EL (cell line): ENCODE measurements at regions not wholly inside any gene's neighbourhood (a gene's known extent, or its start where the extent isn't known, plus 50 kb on each side); places are given as distances from the start of the nearest gene placed in this dataset.

ENCODE experiments used
- DNase-seq: peaks from one replicate; pipeline ENCODE4 v3.0.0-alpha.2; 2016

DNA sequence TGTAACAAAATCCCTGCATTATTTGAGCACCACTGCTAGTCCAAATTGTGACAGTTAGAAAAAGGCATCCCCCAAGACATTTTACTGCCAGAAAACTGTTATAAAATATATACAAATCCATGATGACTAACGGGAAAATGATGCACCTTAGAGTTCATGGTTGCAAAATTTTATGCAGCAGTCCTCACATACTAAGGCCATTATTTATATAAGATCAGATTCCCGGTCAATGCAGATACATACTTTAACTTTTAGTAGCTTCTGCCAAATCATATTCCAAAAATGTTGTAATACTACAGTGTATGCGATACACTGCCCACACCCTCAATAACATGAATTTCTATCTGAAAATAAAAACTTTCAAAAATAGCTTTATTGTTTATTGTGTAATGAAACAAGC lies 239.9 kb upstream of the ZNF32 start:
- DNase-seq, result peak; percentile 95

DNA sequence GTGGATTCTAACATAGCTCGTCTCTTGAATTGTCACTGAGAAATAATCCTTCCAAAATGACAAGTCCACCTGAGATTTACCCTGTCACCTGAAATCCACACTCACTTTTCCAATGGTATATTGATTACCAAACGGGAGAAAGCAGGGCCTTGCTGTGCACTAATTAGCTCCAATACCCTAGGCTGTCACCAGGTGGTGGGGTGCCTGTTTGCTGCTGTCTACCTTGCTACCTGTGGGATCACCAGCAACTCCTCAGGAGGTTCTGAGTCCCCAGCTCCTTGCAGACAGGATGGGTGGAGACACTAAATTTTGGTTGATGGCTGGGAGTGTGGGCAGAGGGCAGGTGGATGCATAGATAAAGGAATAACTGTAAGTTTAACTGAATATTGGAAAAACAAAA lies 237.2 kb upstream of the ZNF32 start:
- DNase-seq, result no peak

DNA sequence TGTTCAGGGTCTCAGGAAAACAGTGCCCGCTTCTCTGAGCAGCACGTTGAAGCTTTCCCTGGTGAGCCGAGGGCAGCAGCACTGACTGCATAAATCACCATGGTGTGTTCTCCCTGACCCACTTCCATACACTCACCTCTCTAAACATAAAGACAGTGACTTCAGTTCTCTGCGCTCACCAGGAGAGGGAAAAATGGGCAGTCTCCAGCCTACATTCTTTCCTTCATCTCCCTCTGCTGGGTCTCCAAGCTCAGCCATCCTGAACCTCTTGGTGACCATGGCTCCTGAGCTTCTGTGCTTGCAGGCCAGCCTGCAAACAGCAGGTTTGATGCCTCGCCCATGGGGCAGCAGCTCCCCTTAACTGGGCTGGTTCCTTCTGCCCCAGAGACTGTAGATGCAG lies 236.6 kb upstream of the ZNF32 start:
- DNase-seq, result no peak

DNA sequence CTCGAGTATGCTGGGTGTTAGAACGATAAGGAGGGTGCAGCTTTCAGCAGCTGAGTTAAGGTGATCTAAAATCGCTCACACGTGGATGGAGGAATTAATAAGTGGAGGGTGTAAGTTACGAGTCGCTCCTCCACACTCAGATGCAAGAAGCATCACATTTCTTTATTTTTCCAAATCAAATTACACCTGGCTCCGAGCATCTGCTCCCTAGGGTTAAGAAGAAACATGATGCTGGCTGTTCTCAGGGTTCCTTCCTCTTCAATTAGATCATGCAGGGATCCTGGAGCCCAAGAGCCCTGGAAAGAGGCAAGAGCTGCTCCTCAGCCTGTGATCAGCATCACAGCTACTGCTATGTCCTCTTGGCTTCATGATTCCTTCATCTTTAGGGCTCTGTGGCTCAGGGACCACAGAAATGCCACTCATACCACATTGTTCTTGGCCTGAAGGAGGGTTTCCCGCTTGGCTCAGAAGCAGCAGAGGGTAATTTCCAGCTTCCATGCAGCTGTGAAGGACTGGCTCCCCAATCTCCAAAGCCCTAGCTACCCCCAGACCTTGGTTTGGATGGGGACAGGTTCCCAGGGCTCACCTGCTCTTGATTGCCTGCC lies 235.9 kb upstream of the ZNF32 start:
- no peak for DNase-seq

DNA sequence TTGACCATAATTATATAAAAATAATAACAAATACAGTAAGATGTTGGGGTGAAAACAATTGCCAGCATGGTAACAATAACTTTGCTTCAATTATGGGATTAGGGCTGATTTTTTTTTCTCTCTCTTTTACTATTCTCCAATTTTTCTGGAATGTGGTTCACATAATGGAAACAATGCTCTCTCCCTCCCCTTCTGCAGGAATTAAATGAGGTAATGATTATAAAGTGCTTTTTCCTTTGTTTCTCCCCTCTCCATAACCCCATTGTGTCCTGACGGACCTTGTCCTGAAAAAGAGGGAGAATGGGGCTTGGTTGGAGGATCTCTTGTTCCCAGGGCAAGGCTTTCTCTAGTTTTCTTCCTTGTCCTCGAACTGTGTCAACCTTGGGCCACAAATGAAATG lies 234.0 kb upstream of the ZNF32 start:
- DNase-seq, result no peak

DNA sequence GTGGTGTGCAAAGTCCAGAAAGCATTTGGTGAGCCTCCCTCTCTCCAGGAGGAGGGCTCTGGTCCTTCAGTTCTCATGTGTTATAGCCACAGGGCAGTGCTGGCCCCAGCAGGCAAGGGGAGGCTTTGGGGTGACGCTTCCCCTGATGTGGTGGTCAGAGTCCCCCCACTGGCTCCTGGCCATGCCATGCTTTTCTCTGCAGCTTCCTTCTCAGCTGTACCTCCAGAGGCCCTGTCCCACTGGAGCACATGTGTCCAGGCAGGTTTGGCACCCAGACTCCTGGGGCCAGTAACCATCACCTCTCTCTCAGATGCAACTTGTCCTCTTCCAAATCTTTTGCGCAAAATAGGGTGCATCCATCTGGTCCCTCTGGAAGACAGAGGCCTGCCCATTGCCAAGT lies 233.0 kb upstream of the ZNF32 start:
- no peak for DNase-seq

DNA sequence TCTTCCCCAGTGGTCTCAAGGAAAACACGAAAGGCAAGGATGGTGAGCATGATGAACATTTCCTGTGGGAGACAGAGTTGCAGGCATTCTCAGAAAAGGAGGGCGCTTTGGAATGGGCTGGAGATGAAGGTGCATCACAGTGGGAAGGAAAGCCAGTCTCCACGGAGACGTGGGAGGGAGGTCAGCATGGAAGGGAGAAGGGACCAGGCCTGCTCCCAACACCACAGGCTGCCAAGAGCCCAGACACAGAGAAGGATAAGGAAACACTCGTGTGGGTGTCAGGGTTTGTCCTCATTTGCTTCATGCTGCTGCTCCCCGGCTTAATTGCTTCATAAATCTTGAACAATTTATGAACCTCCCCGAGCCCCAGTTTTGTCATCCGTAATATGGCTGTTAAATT lies 231.5 kb upstream of the ZNF32 start:
- DNase-seq, result no peak

DNA sequence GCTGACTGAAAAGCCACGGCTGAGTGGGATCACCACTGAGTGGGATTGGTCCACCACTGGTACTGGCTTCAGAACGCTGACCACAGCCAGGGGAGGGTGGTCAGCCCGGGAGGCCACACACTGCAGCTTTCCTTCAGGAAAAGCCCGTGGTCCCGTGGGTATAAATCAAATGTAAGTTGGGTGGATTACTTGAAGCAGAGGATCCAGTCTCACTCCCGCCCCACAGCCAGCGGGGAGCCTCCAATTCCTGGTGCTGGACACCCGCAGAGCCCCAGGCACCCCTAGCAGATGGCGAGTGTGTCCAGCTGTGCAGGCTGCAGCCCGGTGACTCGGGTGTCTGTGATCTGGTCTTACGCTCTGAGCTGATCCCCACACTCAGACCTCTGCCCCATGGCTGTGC lies 231.1 kb upstream of the ZNF32 start:
- DNase-seq, result no peak

DNA sequence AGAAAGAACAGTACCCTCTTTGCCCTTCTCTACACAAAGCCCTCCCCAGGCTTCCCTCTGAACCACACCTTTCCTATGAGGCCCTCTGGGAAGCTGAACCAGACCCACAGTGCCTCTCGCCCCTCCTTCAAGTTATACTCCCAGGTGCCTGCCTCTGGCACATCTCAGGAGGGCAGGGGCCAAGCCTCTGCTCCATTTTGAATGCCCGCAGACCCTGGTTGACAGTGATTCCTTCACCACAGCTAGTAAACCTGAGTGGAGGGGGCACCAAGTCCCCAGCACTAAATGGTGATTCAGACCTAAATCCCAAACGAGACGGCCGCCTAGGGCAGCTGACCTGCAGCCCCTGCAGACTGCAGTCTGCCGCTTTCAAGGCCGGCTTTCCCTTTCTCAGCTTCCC lies 230.5 kb upstream of the ZNF32 start:
- DNase-seq, result no peak

DNA sequence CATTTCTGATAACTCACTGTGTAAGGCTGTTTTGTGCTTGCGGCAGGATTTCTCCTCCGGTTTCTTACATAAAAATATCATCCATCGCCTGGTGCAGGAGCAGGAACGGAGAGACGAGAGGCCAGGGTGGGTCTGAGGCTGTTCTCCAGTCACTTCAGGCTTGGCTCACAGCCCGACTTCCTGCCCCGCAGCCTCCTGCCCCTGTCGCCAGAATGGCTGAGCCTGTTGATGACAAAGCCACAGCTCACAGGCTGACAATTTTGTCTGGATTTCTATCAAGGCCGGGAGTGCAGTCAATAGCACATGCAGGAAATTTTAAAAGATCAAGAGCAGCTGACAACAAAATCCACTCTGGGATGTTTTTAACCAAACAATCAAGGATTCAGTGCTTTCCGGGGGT lies 229.7 kb upstream of the ZNF32 start:
- peak; percentile 51 for DNase-seq

DNA sequence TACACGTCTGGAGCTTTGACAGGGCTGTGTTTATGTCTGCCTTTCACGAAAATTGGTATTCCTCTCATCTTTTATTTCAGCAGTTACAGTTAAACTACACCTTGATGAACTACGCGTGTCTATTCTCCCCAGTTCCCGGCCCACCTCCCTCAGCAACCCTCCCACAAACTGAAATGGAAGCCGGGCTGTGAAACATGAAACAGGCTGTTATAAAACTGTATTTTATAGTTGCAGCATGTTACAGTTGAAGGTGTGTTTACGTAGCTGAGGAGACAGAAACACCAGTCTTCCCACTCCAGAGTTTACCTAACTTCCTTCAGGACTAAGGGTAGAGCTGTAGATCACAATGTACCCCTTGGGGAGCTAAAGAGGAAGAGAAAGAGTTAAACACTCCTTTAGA lies 228.3 kb upstream of the ZNF32 start:
- DNase-seq, result no peak

DNA sequence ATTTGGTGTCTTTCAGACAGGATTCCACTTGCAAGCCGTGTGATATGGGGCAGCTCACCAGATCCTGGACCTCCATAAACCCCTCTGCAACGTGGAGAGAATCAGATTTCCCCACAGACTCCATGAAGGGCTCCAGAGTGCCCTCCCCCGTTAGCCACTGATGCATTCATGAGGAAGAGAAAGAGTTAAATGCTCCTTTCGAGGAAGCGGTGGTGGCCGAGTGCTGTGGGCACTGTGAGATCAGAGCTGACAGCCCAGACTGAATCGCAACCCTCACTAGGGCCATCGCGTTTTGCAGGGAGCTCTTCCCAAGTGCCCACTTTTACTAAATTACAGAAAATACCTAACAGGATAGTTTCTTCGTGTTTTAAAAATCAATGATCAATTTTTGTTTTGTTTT lies 226.3 kb upstream of the ZNF32 start:
- no peak for DNase-seq

DNA sequence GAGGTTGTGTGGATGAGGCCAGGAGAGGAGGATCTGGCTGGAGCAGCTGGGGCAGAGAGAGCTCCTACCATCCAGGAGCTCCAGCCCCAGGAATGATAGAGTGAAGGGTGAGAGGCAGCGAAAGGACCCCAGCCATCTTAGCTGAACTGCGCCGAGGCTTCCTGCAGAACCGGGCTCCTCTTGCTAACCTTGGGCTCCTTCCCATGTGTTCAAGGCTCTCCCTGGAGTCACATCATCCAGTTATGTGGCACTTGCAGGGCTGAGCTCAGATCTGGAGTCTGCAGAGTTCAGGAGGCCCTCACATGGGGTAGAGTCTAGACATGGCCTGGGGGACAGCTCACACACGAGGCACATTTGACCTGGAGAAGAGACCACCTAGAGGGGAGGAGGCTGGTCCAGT lies 225.0 kb upstream of the ZNF32 start:
- no peak for DNase-seq

DNA sequence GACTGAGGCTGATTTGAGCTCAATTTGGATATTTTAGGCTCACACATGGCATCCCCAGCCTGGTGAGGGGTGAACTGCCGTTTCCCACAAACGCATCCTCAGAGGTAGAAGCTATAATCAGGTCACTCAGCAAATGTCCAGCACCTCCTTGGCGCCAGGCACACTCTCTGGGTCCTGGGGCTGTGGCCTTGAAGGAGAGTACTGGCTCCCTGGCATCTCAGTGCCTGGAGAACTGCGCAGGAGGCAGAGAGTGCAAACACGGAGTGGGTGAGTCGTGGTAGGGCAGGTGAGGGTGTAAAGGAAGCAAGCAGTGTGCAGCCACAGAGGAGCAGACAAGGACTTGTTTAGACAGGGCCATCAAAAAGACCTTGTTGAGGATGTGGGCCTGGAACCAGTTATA lies 224.0 kb upstream of the ZNF32 start:
- DNase-seq, result no peak

DNA sequence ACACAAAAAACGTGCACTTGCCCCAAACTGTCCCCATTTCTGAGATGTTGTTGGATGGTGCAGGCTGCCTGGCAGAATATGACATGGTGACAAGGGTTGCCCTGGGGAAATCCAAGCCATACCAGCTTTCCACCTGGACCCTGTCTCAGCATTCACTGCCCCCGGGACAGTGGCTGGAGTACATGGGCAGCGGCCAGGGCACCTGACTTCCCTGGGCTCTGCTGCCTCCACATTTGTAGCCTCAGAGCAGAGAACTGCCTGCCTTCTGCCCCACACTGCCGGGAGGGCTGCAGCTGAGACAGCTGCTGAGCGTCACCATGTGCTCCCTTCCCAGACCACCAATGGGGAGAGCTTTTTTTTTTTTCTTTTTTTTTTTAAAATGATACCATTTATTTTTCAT lies 222.9 kb upstream of the ZNF32 start:
- no peak for DNase-seq

DNA sequence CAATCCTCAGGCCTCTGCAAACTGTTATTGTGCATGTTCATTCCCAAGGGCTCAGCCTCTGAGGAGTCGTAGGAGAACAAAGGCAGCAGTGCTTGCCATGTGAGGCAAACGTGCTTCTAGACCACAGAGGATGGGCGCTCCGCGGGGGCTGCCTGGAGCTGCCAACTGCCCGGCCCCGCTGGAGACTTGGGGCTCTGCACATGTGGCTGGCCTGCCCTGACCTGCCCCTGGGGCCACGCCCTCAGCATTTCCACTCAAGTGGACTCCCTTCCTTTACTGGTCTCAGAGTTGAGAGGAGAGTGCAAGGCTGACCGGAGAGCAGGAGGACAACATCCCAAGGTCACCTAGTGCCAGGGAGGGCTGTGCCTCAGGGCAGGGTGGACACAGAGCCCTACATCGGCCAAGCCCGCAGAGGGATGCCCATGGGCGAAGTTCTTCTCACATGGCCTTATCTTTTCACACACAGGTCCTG lies 222.3 kb upstream of the ZNF32 start:
- DNase-seq, result no peak

DNA sequence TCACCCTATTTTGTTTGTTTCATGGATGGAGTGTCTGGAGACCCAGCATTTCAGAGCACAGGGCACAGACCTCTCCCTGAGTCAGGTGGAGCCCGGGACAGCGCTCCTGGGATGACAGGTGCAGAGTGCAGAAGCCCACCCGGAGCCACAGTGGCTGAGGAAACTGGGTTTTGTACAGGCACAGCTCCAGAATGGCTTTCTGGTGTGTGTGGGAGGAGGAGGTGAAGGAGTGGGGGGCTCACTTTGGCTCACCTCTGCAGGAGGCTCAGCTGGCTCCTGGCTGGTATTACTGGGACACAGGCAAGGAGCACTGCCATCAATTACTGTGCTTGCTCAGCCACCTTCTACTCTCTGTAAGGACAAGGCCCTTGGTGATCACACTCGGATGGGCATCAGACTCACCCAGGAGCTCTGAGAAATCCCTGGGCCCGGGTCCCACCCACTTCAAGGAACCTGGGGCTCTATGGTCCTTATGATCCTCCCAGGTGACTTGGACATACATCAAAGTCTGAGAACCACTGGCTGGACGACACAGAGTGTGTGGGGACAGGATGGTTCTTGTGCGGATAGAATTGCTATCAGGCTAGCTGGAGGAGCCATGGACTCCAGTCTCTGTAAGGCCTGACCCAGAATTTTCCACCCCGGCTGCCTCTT lies 221.1 kb upstream of the ZNF32 start:
- no peak for DNase-seq

DNA sequence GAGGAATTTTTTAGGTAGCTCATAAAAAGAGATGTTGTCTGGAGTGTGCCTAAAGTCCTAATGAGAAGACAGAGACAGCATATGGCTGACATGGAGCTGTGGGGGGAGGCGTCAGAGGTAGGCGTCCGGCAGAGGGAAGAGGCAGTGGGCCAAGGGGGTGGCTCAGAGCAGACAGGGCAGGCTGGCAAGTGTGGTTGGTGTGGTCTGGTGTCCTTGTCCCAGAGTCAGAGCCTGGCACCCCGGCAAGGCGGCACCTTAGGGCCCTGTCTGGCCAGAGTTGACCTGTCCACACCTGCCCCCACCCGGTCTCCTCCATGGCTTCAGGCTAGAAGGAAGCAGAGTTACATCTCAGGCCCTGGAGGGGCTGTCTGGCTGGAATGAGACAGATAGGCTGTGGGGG lies 220.3 kb upstream of the ZNF32 start:
- DNase-seq, result no peak

DNA sequence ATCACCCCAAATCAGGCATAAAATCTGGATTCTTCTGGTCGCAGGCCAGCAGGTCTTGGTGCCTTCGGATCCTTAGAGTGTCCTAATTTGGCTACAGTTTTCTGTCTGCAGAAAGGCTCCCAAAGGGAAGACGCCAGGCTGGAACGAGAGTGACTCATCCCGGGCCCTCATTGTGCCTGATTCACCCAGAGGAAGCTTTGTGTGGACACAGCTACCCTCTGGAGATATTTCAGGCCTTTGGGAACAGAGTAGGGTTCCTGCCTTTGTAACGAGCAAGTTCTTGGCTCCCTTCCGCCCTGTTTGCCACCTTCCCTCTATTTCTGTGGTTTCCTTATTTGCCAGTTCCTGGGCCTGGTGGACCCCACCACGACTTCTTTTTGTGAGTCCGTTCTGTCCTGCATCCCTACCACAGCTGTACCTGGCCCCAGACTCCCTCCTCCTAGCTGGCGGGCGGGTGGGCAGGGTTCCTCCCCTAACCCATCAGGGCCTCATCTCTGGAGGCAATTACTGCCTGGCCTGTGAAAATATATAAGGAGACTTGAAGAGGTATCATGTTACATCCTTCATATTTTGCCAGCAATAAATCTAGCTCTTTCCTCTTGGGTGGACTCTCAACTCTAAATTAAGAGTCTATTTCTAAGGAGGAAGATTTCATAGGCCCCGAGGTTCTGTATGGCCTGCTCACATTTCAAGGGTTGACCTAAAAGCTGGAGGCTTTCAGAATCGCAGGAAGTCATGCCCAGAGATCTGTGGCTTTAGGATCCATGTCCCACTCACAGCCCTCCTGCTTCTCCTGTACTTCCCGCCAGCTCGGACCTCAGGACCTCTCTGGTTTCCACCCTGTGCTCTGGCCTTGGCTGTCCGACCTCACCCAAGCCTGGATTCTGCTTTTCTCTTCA lies 219.2 kb upstream of the ZNF32 start:
- peak; percentile 96 for DNase-seq

DNA sequence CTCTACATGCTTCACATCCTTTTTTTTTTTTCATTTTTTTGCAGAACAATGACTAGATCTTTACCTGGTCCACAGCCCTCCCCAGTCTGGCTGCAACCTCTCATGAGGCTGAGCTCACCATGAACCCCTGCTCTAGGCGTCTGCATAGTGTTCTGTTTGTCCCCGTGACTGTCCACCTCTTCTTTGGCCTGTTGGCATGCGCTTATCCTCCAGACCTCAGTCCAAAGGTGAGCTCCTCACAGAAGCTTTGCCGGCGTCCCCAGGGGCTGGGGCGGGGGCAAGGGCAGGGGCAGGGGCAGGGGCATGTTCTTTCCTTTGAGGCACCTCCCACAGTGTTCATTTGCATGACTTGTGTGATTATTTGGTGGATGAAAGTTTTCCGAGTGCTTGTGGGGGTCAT lies 218.4 kb upstream of the ZNF32 start:
- no peak for DNase-seq

DNA sequence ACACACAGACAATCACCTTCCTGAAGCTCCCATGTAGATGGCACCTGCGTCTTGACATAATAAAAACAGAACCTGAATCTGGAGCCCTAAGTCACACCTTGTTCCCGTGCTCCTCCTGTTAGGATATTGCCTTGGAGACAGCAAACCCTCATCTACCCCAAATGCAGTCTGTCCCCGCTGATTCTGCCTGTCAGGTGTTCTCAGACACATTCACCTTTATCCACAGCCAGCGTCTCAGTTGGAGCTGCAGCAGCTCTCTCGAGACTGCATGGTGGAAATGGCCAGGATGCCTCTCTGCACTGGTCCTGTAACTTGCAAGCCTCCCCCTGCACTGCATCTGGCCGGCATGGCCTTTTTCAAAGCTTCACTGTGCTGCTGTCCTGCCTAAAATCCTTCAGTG lies 218.0 kb upstream of the ZNF32 start:
- no peak for DNase-seq

DNA sequence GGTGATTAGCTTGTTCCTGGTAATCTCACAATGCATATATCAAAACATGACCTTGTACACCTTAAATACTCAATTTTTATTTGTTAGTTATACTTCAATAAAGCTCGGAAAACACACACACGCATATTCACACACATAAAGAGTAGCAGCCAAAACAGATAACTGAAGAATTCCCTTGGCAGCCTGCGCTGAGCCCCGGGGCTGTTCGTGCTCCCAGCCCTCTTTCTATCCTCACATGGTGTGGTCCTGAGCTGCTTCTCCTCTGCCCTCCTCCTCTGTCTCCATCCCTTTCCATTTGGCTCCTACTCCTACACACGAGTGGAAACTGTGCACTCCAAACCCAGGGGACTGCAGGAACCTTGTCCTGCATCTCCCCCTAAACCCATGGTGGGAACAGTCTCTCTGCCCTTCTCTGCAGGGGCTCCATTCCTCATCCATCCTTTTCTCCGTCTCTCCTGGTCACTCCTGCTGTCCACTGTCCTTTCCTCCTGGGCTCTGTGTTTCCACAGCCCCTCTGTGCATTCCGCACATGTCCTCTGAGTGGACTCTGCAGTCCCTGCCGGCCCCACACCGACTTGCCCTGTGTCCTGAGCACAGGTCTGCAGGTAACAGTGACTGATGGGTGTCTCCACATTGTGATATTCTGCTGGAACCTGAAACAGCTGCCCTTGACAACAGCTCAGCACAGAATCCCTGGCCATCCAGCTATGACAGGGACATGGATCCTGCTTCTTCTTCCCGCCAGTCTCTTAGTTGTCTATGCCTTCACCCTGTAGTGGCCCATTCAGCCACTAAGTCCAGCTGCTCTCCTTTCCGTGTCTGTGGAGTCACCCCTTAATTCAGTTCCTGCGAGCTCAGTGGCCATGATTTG lies 216.8 kb upstream of the ZNF32 start:
- peak; percentile 28 for DNase-seq

DNA sequence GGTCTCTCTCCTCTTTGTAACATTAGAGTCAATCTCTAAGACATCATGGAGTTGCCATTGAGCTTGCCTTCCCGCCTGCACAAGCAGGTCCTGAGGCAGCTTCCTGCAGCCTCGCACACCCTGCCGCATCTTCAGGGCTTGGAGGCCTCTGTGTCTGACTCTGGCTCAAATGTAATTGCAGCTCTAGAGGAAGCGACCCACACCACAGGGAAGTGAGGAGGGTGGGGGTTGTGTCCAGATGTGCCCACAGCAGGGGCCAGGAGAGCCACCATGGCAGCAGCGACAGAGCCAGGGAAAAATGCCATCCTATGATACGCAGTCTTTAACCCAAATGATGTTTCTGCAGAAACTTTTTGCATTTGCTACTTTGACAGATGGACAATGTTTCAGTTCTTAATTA lies 216.0 kb upstream of the ZNF32 start:
- no peak for DNase-seq
